OCI-M2 (cell line): ENCODE measurements at regions not wholly inside any gene's neighbourhood (a gene's known extent, or its start where the extent isn't known, plus 50 kb on each side); places are given as distances from the start of the nearest gene placed in this dataset.

Source experiments
- DNase-seq: peaks from one replicate; lab custom pipeline; 2025; ENCODE audit not compliant: unreplicated experiment; lab: John Stamatoyannopoulos, UW

DNA sequence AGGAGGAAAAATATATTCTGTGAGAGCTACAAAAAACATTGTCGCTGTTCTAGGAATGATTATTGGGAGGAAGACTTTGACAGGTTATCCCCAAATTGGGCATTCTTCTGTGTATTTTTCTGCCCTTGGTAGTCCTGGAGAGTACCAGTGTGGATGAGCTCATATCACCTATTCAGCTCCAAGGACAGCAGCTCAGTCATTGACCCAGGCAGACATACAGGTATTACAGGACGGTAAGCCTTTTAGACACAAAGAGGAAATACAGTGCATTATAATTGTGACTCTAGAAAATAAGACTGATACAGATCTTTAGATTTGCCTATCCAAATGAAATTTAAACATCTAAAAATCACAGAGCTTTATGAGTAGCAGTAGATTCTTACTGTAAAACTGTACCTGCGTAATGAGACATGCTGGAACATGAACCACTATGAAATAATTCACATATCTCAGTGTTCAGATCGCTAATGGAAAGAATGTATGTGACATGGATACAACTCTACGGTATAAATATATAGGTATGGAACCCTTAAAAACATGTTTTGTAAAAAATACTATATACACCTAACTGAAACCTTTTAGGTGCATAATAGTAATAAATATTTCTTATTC lies 56.0 kb downstream of the PLK2 start:
- no peak for DNase-seq

DNA sequence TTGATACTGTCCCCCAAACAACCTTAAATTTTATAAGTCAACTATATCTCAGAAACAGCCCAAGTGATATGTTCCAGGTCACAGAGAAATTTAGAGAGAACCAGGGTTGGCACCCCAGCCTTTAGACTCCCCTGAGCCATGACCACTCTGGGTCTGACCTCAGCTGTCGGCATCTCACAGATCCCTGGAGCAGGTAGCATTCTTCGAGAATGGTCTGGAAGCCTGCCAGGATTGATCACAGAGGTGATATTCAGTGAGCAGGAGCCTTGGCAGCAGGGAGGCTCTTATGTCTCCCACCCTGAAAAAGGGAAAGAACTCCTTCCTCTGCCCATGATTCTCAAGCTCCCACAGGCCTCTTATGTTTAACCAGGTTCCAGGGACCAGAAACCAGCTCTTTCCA lies 58.2 kb downstream of the PLK2 start:
- no peak for DNase-seq

DNA sequence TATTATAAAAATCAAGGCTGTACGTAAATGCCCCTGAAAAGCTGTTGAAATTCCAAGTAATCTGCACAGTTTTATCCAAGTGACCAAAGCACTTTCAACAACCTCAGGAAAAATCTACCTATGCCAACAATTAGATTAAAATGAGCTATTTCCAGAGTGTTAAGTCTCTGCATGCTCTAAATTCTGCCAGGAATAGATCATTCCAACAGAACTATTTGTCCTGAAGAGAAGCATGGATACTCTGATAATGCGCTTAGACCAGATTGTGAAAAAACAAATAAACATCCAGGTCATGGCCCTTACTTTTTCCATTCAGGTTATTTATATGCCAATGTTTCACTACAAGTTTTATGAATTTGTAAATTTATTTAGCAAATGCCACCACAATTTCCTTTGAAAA lies 59.1 kb downstream of the PLK2 start:
- no peak for DNase-seq

DNA sequence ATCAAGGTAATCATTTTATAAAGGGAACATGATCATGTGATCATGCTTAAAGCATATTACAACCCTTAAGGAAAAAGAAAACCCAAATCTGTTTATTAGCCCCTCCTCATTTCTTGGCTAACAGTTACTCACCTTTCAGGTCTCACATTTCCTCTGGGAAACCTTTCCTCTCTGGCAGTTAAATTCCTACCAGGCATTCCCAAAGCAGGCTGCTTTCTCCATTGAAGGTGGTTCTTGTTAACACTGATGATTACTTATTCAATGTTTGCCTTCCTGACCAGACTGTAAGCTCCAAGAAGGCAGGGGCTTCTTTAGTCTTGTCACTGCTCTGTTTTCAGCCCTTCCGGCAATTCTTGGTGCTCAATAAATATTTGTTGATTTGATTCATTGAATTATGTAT lies 59.9 kb downstream of the PLK2 start:
- no peak for DNase-seq

DNA sequence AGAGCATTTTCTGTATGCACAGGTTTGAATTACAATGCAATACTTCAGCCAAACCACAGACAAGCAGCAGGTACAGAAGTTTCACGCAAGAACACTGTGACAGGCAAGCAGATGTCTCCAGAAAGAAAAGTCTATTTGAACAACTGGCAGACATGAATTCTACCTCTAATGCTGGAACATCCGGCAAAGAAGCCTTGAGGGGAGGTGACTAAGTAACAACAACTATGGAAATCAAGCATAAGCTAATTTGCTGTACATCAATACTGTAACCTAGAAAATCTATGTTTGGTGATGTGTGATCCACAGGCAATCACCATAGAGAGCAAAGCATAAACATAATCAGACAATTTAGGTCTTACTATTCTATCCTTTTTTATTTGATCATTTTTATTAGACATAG lies 65.5 kb downstream of the PLK2 start:
- DNase-seq, result no peak

DNA sequence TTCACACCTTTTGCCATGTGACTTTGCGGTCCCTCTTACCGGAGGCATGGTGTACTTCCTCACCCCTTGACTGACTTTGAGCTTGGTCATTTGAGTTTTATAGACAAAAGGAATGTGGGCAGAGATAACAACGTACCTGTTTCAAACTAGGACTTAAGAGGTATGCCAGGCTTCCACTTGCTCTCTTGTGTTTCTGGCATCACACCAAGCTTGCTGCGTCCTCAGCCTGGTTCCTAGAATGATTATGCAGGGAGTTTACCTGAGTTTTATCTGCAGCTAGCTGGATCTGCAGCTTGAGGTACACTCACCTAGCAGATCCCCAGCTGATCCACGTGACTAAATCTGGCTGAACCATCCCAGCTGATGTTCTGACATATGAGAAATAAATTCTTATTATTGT lies 66.2 kb downstream of the PLK2 start:
- no peak for DNase-seq

DNA sequence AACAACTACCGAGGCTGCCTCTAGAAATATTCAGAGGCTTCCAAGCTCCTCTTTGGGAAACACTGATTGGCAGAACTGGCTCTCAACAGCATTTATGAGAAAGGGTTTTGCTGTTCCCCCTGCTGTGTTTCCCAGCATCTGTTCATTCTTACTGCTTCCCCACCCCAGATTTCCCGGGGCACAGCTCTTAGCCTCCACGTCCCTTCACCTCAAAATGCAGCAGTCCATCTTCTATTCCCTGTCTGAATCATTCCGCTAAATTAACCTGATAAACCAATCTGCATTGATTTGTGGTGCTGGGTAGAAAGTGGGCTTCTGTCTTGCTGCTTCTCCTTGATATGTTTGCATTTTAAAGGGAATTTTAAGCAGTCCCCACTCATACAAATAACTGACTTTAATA lies 67.4 kb downstream of the PLK2 start:
- no peak for DNase-seq

DNA sequence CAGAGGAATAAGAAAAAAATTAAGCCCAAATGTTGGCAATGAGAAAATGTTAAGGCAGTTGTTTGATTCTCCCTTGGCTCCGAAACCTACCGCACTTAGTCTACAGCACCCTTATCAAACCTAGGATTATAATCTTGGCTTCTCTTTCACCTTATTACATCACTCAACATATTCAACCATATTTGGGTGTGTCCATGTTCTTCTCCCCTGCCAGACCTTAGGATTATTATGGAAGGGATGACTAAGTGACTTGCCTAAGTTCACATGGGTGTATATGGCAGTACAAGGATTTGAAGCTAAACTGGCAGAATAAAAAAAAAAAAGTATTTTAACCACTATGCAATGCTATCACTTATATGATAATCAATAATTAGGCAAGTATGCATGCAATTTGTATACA lies 76.4 kb downstream of the PLK2 start:
- no peak for DNase-seq

DNA sequence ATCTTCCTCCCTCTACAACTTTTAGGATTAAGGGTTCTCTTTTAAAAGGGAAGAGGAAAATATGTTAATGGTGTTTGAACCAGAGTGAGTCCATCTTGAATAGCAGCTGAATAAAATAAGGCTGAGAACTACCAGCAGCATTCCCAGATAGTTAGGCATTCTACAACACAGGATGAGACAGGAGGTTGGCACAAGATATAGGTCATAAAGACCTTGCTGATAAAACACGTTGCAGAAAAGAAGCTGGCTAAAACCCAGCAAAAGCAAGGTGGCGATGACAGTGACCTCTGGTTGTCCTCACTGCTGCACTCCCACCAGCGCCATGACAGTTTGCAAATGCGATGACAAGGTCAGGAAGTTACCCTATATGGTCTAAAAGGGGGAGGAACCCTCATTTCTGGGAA lies 77.8 kb downstream of the PLK2 start:
- DNase-seq, result no peak

DNA sequence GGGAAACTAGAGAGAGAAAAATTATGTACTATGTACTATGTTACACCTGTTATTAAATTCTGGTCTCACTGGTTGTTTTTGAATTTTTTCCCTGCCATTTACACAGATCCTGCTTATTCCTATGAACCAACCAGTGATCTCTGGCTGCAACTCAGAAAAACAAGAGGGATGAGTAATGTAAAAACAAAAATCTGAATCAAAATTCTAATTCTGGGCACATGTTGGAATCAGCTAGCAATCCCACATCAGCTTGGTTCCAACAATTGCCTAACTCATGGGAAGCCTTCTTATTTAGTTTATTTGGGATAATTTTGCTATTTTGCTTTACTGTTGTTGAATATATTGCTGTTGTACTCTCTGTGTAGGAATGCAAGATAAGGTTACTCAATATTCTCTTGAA lies 78.3 kb downstream of the PLK2 start:
- DNase-seq, result no peak

DNA sequence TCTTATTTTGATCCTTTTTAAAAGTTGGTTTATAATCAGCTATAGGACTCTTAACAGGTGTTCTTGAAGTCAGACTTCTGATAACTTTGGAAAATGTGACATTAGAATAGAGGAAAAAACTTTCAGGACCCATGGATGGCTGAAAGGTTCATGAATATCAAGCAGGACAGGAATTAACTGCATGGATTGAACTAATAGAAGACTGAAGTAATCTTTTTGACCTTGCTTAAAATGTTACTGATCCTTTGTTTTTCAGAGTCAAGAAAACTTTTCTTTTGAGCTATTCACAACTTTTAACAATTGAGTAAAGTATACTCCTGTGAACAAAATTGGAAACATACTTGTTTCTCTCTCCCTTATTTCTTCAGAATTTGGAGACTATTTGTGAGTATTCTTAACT lies 79.2 kb downstream of the PLK2 start:
- no peak for DNase-seq

DNA sequence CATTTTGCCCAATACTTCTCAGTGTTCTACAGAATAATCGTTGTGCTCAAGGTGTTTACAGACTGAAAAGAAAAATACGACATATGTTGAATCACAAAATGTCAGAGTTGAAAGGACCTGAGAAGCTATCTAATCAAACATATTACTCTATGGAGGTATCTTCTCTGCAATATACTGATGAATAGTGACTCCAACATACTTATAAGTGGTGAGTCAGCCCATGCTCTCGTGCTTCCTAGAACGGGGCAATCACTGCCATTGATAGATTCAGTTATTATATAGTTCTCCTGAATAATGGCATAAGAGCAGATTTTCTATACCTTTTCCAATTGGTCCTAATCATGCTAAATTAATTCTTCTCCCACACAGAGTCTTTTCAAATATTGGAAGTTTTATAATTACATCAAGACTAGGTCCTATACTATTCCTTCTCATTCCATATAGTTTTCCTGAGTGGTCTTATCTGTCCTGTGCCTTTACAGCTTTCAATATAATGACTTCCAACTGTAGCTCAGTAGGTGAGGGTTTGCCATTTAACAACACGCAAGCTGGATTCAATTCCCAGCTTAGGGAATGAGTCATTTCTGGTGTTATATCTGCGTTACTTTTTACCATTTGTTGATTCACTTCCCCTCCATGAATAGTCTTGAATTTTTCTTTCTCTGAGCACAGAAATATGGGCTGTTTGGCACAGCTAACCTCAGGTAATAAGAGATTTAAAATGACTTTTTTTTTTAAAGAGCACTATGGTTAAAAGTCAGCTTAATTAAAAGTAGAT lies 81.1 kb downstream of the PLK2 start:
- DNase-seq, result no peak

DNA sequence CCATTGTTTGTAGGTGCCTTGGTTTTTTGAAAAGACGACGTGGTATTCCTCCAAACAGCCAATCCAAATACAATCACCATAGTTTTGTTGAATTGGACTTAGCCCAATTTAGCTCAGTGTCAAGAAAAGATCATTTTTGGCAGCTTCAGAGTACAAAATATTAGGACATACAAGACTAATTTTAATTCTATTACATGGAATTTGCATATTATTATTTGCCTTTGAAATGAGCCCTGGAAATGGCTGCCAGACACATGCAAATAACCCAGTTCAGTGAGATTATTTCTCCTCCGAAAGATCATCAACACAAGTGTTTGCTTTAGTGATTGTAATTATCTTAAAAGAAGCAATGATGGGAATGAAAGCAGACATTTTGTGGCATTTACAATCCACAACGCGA lies 89.3 kb downstream of the PLK2 start:
- no peak for DNase-seq

DNA sequence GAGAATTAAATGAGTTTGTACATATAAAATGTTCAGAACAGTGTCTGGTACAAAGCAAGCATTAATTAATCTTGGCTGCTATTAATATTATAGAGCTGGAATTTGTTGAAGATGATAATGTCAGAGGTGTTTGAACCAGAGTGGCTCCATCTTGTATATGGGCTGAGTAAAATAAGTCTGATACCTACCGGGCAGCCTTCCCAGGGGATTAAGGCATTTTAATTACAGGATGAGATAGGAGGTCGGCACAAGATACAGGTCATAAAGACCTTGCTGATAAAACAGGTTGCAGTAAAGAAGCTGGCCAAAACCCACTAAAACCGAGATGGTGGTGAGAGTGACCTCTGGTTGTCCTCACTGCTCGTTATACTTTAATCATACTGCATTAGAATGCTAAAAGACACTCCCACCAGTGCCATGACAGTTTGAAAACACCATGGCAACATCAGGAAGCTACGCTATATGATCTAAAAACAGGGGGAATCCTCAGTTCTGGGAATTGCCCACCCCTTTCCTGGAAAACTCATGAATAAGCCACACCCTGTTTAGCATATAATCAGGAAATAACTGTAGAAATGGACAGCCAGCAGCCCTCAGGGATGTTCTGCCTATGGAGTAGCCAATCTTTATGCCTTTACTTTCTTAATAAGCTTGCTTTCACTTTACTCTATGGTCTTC lies 90.2 kb downstream of the PLK2 start:
- no peak for DNase-seq

DNA sequence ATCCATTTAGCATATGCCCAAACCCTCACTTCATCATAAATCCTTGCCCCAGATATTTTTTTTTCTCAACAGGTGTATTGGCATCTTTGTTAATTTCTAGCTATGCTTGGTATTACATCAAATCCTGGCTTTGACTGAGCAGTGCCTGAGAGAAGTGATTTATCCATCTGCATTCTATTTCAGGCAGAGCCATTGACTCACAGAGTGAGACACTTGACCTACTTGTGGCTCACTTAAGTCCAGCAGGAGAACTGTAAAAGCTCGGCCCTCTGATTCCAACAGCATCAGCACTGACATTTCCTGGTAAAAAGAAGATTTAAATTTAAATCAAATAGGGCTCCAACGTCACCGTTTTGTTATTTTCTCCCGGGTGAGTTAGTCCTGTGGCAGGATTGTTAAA lies 93.4 kb downstream of the PLK2 start:
- DNase-seq, result no peak

DNA sequence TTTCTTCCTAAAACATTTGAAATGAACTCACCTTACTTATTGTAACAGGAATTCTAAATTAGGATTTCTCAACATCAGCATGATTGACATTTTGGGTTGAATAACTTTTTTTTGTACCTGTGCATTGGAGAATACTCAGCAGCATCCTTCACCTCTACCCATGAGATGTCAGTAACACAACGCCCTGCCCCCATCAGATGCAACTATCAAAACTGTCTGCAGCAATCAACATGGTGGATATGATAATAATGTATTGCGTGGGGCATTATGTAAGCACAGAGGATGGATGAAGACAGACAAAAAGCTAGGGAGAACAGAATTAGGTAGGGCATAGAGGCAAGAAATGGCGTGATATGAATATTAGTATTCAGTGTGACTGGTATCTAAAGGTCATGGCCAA lies 94.1 kb downstream of the PLK2 start:
- no peak for DNase-seq

DNA sequence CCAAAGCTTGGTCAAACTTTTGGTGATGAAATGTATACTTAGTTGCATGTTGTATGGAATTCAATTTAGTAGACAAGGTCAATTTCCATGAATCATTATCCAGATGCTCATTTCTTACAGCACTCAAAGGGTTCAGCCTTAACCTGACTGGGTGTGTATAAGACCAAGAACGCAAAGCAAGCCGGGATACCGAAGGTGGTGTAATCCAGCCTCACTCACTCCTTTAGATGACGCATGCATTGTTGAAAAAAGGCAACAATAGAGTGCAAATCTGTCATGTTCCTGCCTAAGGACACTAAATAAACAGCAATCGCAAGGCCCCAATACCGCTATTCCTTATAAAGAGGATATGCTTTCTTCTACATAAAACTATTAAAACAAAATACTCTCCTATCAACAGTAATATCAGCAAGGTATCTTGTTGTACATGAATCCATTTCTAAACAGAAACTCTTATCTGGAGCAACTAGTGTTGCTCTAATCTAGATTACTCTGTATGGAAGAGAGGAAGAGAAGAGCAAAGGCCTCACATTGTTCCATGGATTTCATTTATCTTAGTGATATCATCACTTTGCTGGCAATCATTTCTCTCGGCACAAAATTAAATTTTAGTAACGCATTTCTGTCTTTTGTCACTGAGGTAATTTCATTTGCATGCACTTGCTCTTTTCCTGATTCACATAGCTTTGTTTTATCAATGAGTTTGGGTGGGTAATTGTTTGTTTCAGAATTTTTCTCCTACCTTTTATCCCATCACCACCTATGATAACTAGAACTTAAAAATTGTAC lies 96.2 kb downstream of the PLK2 start:
- no peak for DNase-seq

DNA sequence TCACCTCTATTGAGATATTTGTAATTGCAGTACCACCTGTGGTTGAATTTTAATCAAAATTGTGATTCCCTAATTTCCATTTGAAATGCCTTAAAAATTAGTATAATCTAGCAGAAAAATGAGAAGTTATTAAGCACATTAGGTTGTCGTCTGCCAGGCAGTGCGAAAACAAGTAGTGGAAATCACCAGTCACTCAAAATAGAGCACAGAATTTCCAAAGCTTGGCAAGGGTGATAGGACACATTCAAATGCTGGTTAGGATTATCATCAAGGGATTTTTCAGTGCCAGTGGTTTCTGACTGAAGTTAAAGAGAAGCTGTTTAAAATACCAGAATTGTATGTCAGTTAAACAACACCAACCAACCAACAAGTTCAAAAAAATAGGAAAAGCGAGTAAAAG lies 97.8 kb downstream of the PLK2 start:
- no peak for DNase-seq

DNA sequence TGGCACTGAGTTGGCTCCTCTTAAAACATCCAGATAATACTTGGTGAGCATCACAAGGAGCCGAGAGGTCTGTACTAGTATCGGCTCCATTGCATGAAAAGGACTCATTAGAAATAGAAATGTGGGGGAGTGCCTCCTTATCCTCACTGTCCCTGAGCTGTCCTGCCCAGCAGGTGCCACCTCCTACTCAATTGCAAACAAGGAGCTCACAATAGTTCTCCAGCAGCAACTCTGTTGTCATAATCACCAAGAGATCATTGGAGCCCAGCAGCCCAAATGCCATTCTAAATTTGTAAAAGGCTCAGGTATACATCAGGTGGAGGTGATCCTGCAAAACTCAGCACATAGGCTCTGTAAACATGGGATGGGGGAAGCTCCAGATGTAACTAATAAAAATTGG lies 99.1 kb downstream of the PLK2 start:
- no peak for DNase-seq

DNA sequence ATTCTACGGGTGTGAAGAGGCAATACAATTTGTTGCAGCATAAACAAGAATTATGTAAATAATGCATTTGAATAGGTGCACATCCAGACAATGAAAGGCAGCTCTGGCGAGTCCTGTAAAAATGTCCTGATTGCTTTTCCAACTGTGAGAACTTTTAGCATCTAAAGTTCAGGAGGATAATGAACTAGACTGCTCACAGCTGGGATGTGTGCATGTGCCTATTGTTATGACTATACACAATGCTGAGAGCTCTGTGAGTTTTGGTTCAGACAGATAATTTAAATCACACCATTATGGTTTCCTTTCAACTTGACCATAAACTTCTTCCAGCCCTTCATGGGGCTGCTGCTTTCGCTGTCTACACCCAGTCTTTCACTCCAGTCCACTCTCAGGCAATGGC lies 99.9 kb downstream of the PLK2 start:
- no peak for DNase-seq

DNA sequence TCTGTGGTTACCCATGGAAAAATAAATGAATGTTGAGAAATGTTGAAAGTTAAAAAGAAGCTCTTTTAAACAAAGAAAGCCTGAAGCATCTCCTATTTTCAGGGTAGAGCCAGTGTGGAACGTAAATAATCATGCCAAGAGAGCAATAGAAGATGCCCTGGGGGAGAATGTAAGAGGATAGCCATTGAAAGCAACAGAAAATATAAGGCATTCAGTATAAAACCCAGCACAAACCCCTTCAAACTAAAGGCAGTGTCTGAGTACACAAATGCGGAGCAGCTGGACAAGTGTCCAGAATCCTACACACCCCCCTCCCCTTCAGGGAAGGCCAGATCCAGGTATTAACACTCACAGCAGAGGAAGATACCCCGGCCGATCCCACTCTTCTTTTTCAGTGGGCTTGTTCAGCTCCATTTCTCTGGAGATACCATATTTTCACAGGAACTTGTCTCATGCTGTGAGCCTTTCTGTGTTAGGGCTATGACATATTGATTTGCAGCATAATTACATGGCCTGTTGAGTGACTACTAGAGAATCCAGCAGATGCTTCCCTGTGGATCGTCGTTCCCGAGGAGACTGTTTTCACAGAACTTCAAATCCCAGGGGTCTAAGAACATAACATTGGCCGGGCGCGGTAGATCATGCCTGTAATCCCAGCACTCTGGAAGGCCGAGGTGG lies 101.2 kb downstream of the PLK2 start:
- no peak for DNase-seq
